Limb (tissue), 2 donors: ENCODE measurements at regions not wholly inside any gene's neighbourhood (a gene's known extent, or its start where the extent isn't known, plus 50 kb on each side); places are given as distances from the start of the nearest gene placed in this dataset.
A peak's percentile ranks its signal among the peaks of the same experiment; 100 is the strongest.

ENCODE experiments used
- DNase-seq, 2 donors: peaks; one replicate each; pipeline ENCODE4 v3.0.0-alpha.2; 2016; ENCODE audit errors: extremely low spot score in 2 of 2

DNA sequence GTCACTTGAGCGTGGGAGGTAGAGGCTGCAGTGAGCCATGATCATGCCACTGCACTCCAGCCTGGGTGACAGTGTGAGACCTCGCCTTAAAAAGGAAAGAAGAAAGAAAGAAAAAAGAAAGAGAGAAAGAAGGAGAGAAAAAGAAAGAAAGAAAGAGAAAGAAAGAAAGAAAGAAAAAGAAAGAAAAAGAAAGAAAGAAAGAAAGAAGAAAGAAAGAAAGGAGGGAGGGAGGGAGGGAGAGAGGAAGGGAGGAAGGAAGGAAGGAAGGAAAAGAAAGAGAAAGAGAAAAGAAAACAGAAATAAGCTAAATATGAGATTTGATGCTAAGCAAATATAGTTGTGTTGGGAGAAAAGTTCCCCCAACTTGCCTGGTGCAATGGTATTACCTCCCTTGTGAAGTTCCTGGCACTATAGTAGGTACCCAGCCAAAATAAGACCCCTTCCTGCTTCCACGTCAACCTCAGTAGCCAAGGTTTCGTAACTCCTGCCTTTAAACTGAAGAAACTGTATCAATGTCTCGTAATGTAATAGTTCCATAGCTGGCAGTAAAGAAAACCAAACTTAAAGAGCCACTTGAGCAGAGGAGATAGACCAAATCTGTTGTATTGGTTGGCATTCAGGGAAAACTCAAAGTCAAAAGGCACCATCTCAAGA is 88.1 kb upstream of the HNRNPU start:
- DNase-seq = no peak

GRCh38 chr1:244948416-244948815 is 84.1 kb upstream of the HNRNPU start:
- no peak for DNase-seq

DNA sequence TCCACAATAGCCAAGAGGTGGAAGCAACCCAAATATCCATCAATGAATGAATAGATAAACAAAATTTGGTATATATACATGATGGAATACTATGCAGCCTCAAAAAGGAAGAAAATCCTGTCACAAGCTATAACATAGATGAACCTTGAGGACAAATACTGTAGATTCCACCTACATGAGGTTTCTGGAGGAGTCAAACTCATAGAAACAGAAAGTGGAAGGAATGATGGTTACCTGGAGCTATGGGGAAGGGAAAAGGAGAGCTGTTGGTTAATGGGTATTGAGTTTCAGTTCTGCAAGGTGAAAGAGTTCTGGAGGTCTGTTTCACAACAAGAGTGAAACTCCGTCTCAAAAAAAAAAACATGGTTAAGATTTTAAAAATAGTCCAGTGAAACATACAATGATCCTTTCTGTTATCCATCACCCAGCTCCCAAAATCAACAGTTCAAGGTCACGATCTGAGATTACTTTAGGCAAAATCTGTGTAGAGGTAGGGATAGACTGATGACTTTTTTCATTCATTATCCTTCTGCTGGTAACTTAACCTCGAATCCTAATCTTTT is 80.8 kb upstream of the HNRNPU start:
- no peak for DNase-seq

DNA sequence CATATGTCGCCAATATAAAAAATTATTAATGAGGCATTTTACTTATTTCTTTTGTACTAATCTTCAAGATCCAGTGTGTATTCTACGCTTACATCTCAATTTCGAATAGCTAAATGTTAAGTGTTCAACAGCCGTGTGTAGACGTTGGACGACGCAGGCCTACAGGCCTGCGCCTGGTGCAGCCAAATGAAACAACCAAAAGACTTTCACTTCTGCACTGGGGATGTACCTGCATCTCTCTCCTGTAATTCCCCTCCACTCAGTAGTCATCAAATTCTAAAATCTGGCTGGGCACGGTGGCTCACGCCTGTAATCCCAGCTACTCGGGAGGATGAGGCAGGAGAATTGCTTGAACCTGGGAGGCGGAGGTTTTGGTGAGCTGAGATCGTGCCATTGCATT is 76.8 kb upstream of the HNRNPU start:
- DNase-seq = no peak

DNA sequence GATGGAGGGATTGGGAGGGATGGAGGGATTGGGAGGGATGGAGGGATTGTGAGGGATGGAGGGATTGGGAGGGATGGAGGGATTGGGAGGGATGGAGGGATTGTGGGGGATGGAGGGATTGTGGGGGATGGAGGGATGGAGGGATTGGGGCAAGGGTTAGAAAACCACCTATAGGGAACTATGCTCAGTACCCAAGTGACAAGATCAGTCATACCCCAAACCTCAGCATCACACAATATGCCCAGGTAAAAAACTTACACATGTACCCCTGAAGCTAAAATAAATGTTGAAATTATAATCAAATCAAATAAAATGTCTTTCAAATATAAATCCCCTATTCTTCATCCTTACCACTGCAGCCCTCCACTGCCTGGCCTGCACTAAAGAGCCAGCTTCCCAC is 72.8 kb upstream of the HNRNPU start:
- no peak for DNase-seq

- no peak for DNase-seq
Observed at GRCh38 chr1:244920911-244921761, 56.8 kb upstream of the HNRNPU start.

GRCh38 chr1:244919320-244920282 is 55.3 kb upstream of the HNRNPU start:
- no peak for DNase-seq

DNA sequence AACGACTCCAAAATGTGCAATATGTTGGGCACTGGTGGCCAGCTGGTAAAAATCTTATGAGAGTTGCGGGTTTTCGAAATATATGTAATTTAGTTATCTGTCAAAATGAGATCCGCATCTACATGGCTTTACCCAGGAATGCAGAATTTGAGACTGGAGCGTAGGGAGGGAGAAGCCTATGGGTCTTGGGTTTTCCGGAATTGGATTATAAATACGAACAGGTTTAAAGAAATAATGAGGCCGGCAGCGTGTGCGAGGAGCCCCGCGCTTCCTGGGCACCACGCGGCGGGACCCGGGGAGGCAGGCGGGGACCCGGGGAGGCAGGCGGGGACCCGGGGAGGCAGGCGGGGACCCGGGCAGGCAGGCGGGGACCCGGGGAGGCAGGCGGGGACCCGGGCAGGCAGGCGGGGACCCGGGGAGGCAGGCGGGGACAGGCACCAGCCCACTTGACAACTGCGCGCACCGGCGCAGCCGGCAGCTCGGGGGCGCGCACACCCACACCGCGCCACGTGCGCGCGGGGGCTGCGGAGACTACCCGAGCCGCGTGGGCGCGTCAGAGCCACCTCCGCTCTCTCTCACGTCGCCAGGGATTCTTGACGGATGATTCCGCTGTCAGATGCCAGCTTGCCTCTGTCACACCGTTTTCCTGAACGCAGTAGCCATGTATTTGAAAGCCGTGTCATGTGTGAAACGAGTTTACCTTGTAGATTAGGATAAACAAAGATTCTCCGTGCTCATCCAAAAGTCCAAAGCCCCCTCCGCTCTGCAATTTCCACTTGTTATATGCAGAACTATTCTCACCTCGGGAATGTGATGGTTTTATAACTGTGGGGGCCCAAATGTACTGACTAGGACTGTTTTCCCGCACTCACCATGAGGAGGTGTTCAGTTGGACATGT is 54.3 kb upstream of the HNRNPU start:
- DNase-seq = peak; percentile 27 to 69

DNA sequence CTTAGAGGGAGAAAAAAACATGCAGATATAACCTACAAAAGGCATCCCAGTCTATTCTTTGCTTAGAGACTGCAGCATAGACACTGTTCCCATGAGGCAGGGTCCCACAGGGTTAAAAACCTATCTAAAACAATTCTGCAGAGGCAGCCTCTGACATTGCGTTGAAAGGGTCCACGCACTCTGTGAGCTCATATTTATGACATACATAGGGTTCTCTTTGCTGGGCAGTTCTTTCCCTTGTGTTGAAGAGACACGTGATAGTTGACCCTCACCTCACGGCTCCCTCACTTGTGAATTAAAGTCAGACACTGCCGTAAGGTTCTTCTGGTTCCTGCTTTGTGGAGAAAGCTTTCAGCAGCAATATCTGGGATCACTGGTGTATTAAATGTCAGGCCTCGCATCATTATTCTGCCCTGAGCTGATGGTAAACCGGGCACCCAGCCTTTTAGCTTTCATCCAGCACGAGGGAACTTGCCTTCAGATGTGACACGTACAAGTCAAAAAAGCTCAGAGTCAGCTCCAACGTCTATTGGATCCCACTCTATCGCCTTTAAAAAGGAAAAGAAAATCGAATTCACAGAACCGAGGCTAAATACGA is 52.8 kb upstream of the HNRNPU start:
- no peak for DNase-seq

DNA sequence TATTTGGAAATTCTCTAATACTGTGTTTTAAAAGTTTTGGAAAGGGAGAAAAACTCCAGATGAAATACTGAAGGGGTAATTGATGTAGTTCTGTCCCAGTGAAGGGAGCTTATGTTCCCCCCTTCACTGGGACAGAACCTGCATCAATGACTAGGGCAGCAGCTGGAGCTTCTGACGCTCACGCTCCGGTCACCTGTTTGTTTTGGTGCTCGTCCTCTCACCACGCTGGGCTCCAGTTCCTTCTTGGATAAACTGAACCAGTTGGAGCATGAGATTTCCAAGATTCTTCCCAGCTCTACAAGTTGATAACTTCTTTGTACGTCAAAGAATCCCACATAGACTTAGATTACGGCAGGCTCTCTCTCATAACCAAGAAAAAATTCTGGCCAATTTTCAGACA is 51.4 kb upstream of the HNRNPU start:
- DNase-seq = no peak

GRCh38 chr1:244914761-244915160 is 50.4 kb upstream of the HNRNPU start:
- no peak for DNase-seq
